DMS153 (cell line): ENCODE measurements at regions not wholly inside any gene's neighbourhood (a gene's known extent, or its start where the extent isn't known, plus 50 kb on each side); places are given as distances from the start of the nearest gene placed in this dataset.

ENCODE experiments used
- DNase-seq: peaks from one replicate; lab custom pipeline; 2025; lab: John Stamatoyannopoulos, UW

DNA sequence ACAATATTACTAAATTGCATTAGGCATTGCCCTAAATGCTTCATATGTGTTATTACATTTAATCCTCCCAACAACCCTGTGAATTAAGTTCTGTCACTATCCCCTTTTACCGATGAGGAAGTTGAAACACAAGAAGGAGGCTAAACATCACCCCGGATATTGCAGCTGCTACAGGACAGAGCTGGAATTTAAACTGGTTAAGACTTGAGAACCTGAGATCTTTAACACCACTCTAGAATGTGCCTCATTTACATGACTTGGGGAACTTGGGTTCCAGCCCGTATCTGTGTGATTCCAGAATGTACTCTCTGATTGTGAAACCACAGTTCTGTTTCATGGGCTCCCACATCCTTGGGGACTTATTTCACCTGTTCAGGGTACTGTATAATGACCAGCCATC is 165.1 kb upstream of the PPARGC1A start:
- no peak for DNase-seq

DNA sequence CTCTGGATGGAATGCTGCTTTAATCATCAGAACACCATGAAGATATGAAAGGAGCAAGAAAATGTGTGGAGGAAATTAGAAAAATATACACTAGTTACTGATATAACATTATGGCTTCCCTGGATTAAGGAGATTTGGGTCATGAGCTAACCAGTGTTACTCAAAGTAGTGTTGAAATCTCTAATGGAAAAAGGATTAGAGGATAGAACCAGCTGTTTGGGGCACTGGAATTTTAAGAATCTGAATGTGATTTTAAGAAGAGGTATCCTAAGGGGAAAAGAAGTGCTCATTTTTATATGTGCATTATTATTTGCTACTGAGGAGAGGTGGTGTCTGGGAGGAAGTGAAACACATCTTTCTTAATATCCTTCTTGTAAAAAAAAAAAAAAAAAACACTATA is 164.1 kb upstream of the PPARGC1A start:
- DNase-seq, result no peak

DNA sequence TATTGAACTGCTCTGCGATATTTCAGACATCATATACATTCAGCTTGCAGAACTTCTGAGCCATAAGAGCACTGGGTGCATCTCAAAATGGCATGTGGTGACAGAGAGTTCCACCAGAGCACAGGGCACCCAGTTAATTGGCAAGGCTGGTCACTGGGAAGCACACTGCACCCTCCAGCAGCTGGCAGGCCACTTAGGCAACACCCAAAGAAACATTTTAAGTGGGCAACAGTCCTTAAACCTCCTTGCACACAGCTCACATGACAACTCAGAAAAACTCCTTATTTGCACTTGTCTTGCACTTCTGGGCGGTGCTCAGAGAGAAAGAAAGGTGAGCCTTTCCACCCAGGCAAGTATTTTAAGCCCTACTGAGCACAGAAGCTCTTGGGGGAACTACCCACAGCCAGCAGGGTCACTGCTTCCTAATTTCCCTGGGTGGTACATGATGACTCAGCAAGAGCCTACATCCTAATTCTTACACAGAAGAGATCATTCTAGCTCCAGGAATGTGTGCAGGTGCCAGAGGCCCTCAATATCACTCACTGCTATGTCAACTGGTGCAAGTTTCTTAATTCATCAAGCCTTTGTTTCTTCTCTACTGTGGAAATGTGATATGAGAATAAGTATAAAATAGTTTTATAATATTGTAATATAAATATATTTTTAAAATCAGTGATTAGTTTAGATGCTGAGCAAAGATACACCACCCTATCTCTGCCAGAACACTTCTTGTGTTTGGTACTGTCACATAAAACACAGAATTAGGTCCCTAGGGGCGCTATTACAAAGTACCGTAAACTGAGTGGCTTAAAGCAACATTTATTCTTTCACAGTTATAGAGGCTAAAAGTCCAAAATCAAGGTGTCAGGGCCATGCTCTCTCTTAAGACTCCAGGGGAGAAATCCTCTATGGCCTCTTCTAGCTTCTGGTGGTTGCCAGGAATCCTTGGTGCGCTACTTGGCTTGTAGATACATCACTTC is 155.1 kb upstream of the PPARGC1A start:
- DNase-seq, result no peak

DNA sequence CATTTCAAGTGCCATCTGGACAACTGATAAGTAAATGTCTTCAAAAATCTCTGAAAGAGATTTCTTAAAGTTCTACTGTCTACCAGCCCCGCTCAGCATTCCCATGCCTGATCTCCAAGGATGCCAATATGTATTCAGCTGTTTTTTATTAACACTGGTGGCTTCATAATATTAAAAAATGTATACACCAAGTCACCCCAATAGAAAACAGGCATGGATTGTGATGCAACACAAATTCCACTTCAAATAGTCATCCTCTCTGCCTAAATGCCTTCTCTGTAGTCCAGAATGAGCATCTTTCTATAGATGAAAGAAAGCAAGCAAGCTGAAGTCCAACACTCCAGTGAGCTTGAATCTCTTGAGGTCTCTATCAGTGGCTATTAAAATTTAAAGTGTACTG is 152.2 kb upstream of the PPARGC1A start:
- DNase-seq, result no peak

DNA sequence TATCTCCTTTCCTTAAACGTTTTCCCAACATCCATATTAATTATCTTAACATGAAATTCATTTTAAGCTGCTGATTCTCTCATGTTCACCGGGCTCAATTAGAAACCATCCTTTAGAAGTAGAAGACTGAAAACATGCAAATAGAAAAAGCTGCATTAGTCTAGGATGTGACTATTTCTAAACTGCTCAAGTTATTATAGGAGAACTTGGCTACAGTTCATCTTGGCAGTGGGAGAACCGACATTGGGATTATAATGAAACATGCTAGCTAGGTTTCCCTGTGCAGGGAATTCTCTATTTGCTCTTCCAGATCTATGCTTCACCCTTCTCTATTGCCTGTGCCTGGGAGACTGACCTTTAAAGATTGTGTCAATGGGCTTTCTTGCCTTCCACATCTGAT is 151.0 kb upstream of the PPARGC1A start:
- DNase-seq, result no peak

DNA sequence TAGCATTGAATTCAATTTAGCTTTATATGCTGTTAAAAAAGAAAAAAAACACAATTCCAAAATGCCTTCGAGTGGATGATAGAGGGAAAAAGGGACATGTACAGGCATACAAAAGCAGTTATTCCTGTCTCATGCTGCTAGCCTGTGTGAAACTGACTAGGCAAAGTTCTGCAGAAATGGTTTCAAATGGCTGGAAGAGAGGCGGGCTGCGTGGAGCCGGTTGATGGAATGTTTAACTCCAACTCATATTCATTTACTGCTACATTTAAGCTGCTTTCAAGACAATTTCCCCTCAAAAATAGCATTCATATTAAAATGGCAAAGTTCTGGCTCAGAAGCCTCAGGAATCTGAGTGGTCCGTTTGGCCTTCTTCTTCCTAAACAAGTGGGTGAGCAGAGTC is 143.8 kb upstream of the PPARGC1A start:
- no peak for DNase-seq

DNA sequence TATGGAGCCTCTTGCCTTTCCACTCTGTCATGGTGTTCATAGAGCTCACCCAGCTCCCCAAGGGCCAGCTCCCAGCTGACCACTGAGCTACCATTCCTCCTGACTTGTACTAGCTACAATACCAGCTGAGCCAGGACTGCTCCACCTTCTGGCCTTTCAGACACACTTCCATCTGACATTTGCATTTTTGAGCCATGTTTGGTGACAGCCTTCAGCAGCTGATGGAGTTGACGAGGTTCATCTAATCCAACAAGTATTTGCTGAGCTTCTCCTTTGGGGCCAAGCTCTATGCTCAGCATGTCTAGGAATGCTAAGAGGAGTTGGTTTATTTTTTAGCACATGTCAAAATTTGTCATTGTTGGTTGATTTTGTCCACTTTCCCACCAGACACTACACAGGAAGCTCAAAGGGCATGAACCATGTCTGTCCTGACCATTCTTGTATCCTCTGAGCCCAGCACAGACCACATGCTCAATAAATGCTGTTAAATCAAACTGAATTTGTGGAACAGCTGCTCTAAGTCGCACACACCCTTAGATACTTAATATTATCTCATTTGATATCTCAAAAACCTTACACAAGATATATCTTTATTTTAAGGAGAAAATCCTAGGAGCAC is 142.6 kb upstream of the PPARGC1A start:
- DNase-seq, result no peak

DNA sequence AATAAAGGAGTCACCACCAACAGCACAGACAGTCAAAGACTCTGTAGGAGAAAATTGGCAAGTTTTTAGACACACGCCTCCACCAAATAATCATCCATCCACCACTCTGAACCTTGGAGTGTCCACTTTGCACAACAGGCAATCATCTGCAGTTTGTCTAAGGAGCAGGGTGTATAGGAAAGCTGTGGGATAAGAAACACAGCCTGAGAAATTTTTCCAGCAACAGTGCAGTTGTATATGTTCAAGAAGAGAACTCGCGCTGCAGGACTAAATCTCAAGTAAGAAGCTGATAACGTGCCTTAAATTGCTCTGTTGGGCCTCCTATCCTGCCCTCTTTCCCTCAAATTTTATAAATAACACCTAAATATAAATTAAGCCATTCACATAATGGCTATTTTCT is 136.7 kb upstream of the PPARGC1A start:
- DNase-seq, result no peak

DNA sequence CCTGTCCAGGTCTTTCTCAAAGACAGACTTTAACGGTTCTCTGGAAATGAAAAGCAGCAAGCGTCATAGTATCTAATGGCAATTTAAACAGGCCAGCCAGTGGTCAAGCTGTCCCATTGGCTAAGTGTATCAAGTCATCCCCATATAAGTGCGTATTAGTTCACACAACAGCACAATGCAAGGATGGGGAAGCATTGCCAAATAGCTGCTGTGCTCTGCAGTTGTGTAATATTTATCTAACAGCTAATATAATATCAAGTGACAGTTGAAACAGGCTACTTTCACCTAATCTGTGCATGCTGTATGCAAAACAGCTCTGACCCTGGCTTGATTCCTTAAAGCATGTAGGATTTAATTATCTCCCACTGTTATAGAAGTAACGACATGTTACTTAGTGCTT is 134.8 kb upstream of the PPARGC1A start:
- no peak for DNase-seq

DNA sequence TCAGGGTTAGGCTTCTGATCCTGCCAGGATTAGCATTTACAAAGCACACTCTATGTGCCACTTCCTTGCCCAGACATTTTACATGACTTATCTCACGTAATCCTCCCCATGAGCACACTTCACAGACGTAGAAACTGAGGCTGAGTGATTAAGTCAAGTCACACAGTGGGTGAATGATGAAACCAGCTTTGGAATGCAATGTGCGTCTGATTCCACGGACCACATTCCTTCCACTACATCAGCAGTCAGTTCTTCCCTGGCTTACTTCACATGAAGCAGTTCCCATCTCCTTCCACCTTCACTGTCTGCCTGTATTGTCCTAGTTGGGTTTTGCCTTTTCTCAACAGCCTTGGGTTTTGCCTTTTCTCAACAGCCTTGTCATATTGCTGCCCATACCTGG is 134.3 kb upstream of the PPARGC1A start:
- DNase-seq, result no peak

DNA sequence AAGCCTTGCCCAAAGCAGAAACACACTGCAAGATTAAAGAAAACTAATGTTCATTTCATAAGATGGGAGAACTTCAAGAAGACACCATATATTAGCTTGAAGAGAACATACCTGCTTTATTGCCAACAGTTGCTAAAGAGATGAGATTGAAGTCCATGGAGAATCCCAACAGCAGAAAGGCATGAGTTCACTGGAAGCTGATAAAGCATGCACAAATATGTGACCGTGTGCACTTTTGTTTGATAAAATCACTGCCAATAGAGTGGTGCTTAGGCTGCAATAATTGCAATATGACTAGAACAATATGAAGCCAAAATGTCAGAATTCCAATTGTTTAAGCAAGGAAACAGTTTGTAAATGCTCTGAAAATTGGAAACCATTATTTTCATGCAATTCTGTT is 125.9 kb upstream of the PPARGC1A start:
- DNase-seq, result no peak

DNA sequence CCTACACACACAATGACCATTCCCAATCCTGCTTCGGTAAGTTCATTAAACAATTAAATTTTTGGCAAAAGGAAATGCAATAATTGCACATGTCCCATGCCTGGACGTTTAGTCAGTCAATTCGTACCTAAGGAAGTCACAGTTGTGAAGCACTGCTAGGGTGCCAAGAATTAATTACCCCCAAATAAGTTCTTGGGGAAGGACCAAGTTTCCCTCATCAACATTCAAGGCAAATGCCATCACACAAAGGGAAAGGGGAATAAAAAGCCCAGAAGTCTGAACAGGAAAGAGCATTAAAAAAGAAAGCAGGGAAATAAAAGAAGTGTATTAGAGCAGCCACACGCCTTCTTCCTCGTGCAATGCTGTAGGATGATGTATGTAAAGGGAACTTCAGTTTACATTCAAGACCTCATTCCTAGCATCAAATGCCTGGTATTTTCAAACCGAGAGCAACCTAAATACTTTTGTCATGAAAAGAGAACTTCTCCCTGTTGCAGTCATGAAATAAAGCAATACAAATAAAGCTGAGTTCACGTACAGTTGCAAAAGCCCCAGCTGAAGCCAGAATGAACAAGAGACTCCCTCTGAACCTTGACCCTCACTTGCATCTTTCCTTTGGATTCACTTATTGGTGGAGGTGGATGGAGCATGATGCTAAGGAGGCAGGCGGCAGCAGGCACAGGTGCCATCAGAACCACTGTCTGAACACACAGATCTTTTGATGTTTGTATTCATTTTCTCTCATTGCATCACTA is 124.0 kb upstream of the PPARGC1A start:
- DNase-seq, result no peak

DNA sequence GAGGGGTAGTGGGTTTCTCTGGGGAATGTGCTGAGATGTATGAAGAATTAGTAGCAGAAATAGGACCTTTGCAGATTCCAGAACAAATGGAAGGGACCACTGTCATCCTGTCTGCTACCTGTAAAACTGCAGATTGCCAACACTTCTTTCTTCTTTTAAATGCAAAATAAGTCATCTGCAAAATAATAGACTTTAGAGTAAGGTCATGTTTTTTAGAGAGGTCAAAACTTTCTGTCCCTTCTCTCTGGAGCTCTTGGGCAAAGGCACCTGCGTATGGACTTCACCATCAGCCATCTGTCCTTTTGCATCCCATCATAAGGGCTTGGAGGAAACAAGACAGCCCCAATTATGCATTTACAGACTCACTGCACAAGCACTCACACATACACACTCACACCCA is 121.1 kb upstream of the PPARGC1A start:
- no peak for DNase-seq

DNA sequence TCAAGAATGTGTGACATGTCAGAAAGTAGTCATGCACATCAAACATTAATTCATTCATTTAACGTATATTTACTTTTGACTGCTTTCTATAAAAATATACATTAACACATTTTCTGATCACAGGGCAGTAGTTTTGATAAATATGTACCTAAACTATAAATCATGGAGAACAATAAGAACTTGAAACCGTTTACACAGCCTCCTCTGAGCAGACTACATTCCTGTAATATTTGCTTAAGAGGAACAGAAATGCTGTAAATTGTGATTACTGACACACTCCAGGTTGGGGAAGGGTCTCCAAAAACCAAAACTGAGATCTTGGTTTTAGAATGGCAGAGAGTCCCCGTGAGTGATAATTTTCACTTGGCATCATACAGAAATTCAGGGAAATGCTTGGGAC is 120.7 kb upstream of the PPARGC1A start:
- DNase-seq, result no peak

DNA sequence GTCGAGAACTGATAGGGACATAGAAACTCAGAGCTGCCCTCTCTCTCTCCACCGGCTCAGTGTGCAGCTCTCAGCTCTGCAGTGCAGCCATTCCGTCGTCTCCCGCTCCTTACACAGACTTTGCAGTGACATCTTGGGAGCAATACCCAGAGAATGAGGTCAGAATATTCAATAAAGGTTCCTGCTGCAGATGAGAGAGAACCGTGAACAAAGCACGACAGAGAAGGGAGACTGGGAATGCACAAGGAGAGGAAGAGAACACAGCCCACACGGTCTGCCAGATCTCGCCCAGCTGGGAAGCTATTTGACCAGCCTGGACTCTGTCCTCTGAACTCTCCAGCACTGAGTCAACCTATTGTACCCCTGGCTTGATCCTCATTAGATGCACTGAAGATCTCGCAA is 118.0 kb upstream of the PPARGC1A start:
- no peak for DNase-seq

DNA sequence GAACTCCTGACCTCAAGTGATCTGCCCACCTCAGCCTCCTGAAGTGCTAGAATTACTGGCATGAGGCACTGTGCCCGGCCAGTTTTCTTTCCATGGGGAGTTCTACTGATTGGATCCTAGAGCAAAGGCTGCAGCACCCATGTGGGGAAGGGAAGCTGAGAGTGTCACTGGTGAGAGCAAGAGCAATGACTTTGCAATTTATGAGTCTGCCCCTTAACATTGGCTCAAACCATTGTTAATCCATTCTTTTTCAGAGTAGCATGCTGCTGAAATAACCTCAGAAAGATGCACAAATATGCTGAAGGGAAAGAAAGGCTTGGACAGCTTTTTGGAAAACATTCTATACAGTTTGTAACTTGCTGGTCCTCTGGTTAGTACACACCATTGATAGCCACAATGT is 116.4 kb upstream of the PPARGC1A start:
- no peak for DNase-seq

DNA sequence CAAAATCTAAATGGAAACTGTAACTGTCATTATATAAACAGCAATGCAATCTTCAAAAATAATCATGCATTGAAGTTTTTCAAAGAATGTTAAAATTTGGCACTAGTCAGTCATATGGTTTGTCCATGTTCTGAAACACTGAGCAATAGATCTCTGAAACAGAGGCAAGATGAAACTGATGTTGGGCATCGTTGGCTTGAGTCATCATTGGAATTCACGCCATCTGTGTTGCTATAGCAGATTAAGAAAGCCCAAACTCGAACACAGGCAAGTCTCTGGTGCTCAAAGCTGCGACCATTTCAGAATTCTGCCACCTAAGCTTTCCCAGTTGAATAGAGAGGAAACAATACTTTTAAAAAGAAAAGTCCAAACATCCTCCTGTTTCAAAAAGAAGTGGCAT is 114.1 kb upstream of the PPARGC1A start:
- no peak for DNase-seq

DNA sequence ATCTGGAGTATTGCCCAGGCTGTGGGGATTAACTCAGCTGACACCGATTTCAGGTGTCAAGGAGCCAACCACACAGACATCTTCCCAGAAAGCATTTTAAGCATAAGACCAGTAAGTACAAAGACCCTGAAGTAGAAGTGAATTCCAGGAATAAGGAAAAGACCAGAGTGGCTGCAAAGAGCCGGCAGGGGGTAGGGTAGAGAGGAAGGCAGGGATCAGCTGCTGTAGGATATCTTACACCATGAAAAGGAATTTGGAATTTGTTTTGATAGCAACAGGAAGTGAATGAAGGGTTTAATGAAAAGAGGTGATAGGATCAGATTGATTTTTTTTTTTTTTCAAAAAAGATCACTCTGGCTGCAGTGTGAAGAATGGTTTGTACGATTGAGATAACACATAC is 113.6 kb upstream of the PPARGC1A start:
- DNase-seq, result no peak

DNA sequence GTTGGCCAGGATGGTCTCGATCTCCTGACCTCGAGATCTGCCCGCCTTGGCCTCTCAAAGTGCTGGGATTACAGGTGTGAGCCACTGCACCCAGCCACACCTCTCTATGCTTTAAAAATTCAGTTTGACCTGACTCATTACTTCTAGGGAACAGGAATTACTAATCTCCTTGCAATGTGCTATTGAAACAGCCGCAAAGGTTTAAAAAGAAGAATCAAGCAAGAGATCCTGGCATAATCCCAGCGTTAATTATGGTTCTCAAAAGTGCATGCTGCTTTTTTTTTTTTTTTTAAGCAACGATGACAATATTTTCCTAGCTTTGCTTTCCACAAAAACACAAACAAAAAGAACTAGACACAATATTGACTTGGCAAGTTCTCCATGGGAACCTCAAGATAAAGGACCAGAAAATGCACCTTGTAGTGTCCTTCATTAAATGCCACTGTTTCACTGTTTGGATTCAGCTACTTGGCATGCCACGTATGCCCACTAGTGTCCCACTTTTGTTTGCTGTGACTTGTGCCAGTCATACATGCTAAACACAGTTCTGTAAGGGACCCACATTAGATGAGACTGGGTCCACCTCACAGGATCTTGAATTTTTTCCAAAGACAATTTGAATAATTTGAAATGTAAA is 112.6 kb upstream of the PPARGC1A start:
- no peak for DNase-seq

DNA sequence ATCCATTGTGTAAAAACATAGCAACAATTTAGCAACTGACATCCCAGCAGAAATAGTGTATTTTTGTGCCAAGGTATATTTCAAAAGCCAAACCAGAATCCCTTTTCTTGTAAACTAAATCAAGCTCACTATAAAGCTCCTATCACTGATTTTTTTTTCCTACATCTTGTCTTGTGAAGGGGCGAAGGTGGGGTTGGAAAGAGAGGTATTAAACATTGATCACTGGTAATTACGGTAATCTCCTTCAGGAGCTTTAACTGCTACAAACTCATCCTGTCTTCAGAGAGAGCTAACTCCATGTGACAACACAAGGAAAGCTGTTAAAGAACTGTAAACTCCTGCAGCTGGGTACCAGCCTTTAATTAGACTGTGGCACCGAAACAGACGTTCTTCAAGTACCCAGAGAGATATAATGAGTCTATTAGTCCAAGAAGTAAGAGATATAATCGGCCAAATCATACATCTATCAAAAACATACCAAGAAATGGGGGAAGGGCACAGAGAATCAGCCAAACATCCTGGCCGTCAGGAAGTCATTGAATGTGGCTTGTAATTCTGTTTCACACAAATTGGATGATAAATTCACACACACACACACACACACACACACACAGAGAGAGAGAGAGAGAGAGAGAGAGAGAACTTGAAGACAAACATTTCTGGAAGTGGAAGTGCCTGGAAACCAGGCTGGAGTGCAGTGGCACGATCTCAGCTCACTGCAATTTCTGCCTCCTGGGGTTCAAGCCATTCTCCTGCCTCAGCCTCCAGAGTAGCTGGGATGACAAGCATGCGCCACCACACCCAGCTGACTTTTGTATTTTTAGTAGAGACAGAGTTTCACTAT is 111.9 kb upstream of the PPARGC1A start:
- DNase-seq, result no peak

DNA sequence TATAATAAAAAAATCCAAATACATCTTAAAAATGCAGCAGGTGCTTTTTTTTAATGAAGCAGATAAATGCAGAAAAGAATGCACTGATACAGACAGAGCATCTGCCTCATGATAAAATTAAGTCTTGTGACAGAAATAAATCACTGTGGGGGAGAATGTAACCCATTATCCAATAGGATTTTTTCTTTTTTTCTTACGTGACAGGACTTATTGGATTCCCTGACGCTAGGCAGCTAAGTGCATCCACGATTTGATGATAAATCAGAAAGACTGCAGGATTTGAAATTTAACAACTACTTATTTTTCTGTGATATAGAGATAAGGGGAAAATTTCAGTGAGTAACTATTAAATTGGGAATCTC is 110.6 kb upstream of the PPARGC1A start:
- no peak for DNase-seq
